ENCODE measurements at regions not wholly inside any gene's neighbourhood (a gene's known extent, or its start where the extent isn't known, plus 50 kb on each side); places are given as distances from the start of the nearest gene placed in this dataset.
"Not testable (repeated sequence)": the region's sequence is repeated elsewhere in the genome, so short reads cannot be mapped to it uniquely, and the experiment has no call there.

DNA sequence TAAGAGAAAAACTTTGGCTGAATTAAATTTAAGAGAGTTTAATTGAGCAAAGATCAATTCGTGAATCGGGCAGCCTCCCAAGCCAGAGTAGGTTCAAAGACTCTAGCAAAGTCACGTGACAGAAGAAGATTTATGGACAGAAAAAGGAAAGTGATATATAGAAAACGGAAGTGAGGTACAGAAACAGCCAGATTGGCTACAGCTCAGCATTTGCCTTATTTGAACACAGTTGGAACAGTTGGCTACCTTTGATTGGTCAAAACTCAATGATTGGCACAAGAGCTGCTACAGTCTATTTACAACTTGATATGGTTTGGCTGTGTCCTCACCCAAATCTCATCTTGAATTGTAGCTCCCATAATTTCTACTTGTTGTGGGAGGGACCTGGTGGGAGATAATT lies 102.6 kb downstream of the PLG start:
- DNase-seq (ENCODE audit: low read depth in 2 of 2): no peak

- no peak for DNase-seq (ENCODE audit: low read depth in 2 of 2)
These were observed 106.2 kb downstream of the PLG start for GRCh38 chr6:160808263-160808662.

DNA sequence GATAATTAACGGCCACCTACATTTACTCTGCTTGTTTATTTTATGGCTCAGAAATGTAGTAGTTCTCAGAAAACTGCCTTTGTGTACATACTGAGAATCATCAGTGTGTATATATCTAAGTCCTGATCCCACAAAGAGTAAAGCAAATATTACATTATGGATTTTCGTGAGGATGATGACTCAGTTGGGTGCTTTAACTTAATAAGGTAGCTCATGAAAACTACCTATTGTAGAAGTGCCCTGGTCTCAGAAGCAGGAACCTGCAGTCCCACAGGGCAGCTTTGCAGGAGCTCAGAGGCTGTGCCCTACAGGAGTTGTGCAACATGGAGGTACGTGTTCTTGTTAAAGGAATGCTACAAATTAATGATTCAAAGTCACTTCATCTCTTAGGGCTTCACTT lies 108.2 kb downstream of the PLG start:
- DNase-seq (ENCODE audit: low read depth in 2 of 2): no peak

GRCh38 chr6:160812097-160812496 lies 110.1 kb downstream of the PLG start:
- DNase-seq (ENCODE audit: low read depth in 2 of 2): no peak

- no peak for DNase-seq (ENCODE audit: low read depth in 2 of 2)
These were observed 116.9 kb downstream of the PLG start for GRCh38 chr6:160818934-160819333.

DNA sequence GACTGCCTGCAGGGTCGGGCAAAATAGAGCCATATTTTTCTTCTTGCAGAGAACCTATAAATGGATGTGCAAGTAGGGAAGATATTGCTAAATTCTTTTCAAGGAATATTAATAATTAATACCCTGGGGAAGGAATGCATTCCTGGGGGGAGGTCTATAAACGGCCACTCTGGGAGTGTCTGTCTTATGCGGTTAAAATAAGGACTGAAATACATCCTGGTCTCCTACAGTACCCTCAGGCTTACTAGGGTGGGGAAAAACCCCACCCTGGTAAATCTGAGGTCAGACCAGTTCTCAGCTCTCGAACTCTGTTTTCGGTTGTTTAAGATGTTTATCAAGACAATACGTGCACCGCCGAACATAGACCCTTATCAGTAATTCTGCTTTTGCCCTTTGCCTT lies 118.6 kb downstream of the PLG start:
- not testable (repeated sequence) for DNase-seq (ENCODE audit: low read depth in 2 of 2)

GRCh38 chr6:160831739-160832138 lies 129.7 kb downstream of the PLG start:
- DNase-seq (ENCODE audit: low read depth in 2 of 2): no peak

DNA sequence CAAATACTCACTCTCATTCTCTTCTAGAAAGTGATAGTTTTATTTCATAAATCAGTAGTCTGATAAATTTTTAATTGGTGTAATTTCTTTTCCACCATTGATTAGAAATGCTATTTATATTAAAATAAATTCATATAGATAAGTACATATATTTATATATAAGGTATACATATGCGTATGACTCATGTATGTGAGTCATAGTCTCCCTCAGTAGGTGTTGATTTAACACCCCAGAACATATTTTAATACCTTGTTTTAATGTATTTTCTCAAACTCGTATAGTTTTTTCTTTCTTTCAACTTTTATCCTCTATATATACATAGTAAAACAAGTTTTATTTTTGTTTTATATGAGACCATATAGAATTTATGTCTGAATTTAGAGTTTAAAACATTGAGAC lies 130.4 kb downstream of the PLG start:
- DNase-seq (ENCODE audit: low read depth in 2 of 2): no peak

- no peak for DNase-seq (ENCODE audit: low read depth in 2 of 2)
These were observed 135.1 kb downstream of the PLG start for GRCh38 chr6:160837146-160837545.

- no peak for DNase-seq (ENCODE audit: low read depth in 2 of 2)
These were observed 140.5 kb upstream of the MAP3K4 start for GRCh38 chr6:160851031-160851430.

GRCh38 chr6:160853946-160854345 lies 137.6 kb upstream of the MAP3K4 start:
- DNase-seq (ENCODE audit: low read depth in 2 of 2): no peak

DNA sequence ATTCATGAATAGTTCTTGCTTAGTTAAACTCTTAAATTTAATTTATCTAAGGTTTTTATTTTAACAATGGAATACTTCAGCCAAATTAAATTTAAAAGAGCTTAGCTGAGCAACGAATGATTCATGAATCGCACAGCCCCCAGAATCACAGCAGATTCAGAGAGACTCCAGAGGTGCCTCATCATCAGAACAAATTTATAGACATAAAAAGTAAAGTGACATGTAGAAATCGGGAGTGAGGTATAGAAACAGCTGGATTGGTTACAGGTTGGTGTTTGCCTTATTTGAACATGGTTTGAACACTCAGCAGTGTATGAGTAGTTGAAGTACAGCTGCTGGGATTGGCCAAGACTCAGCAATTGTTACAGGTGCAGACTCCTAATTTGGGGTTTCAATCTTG lies 132.7 kb upstream of the MAP3K4 start:
- no peak for DNase-seq (ENCODE audit: low read depth in 2 of 2)

DNA sequence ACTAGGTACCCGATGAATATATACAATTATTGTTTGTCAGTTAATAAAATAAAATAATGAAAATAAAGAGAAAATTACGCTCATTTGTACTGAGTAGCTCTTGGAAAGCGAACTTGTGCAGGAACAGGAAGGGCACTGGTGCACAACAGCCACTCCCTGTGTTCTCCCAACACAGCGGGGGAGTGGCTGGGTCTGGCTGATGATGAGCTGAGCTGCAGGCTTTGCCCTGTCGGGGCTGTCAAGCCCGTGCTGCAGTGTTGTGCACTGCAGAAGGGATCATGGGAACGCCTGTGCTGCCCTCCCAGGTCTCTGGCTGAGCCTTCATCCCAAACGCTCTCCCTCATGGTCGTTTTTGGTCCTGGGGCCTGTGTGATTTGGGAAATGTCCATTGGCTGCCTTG lies 131.7 kb upstream of the MAP3K4 start:
- DNase-seq (ENCODE audit: low read depth in 2 of 2): no peak

- no peak for DNase-seq (ENCODE audit: low read depth in 2 of 2)
These were observed 129.7 kb upstream of the MAP3K4 start for GRCh38 chr6:160861824-160862223.

GRCh38 chr6:160863782-160864181 lies 127.8 kb upstream of the MAP3K4 start:
- DNase-seq (ENCODE audit: low read depth in 2 of 2): no peak

DNA sequence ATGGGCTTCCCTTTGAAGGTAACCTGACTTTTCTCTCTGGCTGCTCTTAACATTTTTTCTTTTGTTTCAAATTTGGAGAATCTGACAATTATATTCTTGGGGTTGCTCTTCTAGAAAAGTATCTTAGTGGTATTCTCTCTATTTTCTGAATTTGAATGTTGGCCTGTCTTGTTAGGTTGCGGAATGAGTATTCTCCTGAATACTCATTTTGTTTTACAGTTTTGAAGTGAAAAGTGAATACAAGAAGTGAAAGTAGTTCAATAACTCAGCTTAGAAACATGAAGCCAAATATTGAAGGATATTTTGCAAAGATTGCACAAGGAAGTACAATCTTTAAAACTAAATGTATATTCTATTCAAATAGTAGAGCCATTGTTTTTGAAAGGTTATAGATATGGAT lies 120.2 kb upstream of the MAP3K4 start:
- no peak for DNase-seq (ENCODE audit: low read depth in 2 of 2)

- DNase-seq (ENCODE audit: low read depth in 2 of 2): no peak
These were observed 110.3 kb upstream of the MAP3K4 start for GRCh38 chr6:160881148-160881808.

DNA sequence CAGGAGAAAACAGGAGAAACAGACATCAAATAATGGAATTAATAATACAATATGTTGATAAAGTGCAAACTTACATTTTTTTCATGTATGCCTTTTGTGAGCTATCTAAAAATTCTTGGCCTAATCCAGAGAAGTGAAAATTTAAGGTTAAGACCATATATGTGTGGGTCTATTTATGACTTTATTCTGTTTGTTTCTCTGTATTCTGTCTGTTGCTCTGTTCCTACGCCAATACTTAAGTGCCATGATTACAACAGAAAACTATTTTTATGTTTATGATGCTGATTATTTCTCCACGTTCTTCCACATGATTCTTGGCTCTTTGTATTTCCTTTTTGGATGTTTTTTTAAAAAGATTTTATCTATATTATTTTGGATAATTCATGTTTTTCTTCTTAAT lies 109.6 kb upstream of the MAP3K4 start:
- no peak for DNase-seq (ENCODE audit: low read depth in 2 of 2)

DNA sequence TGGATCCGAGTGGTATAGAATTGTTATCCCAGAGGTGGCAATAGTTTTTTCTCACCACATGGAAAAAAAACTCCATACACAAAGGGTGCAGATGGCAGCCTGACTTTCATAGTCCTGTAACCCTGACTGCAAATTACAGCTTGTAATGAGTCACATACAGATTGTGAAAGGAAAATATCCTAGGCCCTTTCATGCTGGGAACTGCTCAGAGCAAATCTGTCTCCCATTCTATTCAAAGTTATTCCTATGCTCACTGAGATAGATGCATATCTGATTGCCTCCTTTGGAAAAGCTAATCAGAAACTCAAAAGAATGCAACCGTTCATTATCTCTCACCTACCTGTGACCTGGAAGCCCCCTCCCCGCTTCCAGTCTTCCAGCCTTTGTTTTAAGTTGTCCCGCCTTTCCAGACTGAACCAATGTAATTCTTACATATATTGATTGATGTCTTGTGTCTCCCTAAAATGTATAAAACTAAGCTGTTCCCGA lies 108.7 kb upstream of the MAP3K4 start:
- DNase-seq (ENCODE audit: low read depth in 2 of 2): no peak

DNA sequence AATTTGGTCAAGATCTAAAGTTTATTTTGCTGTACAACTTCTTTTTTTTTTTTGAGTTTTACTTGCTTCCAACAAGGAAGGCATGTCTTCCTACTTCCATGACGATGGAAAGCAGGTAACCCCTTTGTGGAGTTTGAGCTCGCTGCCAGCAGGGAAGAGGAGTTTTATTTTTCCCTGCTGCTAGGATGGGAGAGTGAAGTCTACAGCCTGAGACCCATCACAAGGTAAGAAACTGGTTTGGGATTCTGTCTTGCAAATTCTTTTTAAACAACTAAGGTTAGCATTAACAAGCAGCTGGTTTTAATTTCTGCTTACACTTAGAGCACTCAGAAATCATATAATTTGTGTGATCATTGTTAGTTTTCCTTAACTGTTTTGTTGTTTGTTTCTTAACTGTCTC lies 108.0 kb upstream of the MAP3K4 start:
- no peak for DNase-seq (ENCODE audit: low read depth in 2 of 2)

GRCh38 chr6:160883999-160884398 lies 107.6 kb upstream of the MAP3K4 start:
- DNase-seq (ENCODE audit: low read depth in 2 of 2): no peak

DNA sequence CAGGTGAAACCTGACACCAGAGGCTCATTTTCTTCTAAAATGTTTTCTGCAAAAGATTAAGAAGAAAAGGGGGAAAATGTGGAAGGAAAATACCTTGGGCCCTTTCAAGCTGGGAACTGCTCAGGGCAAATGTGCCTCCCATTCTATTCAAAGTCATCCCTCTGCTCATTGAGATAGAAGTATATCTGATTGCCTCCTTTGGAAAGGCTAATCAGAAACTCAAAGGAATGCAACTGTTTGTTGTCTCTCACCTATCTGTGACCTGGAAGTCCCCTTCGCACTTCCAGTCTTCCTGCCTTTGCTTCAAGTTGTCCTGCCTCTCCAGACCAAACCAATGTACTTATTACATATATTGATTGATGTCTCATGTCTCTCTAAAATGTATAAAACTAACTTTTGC lies 102.4 kb upstream of the MAP3K4 start:
- not testable (repeated sequence) for DNase-seq (ENCODE audit: low read depth in 2 of 2)

GRCh38 chr6:160891690-160892089 lies 99.9 kb upstream of the MAP3K4 start:
- no peak for DNase-seq (ENCODE audit: low read depth in 2 of 2)

- DNase-seq (ENCODE audit: low read depth in 2 of 2): no peak
These were observed 96.0 kb upstream of the MAP3K4 start for GRCh38 chr6:160895562-160895961.

All from stimulated activated CD8-positive, alpha-beta memory T cell treated with anti-CD3 and anti-CD28 coated beads, Interleukin-2, amount 100 ng/mL, for 1 hour (primary cell).